Left ventricle myocardium inferior (tissue), 1 donor: ENCODE measurements at regions not wholly inside any gene's neighbourhood (a gene's known extent, or its start where the extent isn't known, plus 50 kb on each side); places are given as distances from the start of the nearest gene placed in this dataset.

Source experiments
- DNase-seq: peaks from one replicate; pipeline ENCODE4 v3.0.0-alpha.2; 2020
- H3K27ac ChIP-seq: fragments of 200-600 bp; replicated peaks from 2 replicates; pipeline ENCODE4 v1.8.0; 2021
- H3K27me3 ChIP-seq: fragments of 200-600 bp; 2 replicates; pipeline ENCODE4 v1.8.0; 2021; ENCODE audit warnings: low read depth
- H3K36me3 ChIP-seq: fragments of 200-600 bp; 2 replicates; pipeline ENCODE4 v1.8.0; 2021
- H3K4me1 ChIP-seq: fragments of 200-600 bp; 2 replicates; pipeline ENCODE4 v1.8.0; 2021
- H3K4me3 ChIP-seq: fragments of 200-600 bp; 2 replicates; pipeline ENCODE4 v1.8.0; 2021; ENCODE audit warnings: mild to moderate bottlenecking, moderate library complexity
- H3K9me3 ChIP-seq: fragments of 200-600 bp; replicated peaks from 2 replicates; pipeline ENCODE4 v1.8.0; 2021
- intact Hi-C: fragments of 100-400 bp; cut with micrococcal nuclease; formaldehyde crosslinking; loops from one replicate; pipeline ENCODE4 v1.11.0; 2022
- TF ChIP-seq, protein P1 (sequence below): fragments of 200-600 bp; IDR thresholded peaks from 2 replicates; pipeline ENCODE4 v1.8.0; 2021; ENCODE audit warnings: antibody characterized with exemption, mild to moderate bottlenecking, borderline replicate concordance
- donor health status: DM: no; HTN: yes; CAD: no; lungs with severe emphysema.

DNA sequence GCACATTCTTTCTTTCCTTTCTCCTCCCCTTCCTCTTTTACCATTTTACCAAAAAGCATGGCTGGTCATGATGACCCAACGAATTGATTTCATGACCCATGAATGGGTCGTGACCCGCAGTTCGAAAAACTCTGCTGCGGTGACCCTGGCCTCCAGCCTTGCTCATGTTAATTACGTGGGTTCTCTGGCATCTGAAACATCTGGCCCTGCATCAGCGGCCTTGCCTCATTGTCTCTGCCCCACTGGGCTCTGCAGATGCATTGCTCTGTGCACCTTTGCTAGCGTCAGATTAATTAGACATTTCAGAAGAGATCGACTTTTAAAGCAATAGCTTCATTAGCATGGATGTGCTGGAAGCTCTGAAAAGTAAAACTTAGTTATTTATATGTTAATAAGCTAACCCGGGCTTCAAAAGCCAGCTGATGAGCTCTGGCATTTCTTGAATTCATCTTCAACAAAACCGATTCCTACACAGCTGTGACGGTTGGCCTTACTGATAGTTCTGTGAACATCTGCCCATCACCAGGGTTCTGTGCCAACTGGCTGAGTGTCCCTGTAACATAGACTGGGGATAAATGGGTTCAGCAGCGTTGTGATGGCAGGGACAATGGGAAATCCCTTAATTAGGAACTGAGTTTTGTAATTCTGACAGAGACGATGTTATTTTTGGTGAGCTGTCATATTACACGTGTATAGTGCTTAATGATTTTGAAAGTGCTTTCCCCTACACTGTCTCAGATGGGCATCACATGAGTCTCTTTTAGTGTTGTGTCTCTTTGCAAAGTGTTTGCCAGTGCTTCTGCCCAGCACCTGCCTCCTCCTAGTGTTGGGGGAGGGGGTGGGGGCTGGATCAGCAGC, 225.9 kb upstream of the EEF2KMT start:
- H3K4me3 ChIP-seq: no peak overlapping the region
- H3K9me3 ChIP-seq: peaks cover 29% of the 10 kb centered on the region
- H3K27me3 ChIP-seq: peaks cover 6% of the 10 kb centered on the region
- H3K27ac ChIP-seq: no peak overlapping the region
- TF ChIP-seq, protein P1, sequence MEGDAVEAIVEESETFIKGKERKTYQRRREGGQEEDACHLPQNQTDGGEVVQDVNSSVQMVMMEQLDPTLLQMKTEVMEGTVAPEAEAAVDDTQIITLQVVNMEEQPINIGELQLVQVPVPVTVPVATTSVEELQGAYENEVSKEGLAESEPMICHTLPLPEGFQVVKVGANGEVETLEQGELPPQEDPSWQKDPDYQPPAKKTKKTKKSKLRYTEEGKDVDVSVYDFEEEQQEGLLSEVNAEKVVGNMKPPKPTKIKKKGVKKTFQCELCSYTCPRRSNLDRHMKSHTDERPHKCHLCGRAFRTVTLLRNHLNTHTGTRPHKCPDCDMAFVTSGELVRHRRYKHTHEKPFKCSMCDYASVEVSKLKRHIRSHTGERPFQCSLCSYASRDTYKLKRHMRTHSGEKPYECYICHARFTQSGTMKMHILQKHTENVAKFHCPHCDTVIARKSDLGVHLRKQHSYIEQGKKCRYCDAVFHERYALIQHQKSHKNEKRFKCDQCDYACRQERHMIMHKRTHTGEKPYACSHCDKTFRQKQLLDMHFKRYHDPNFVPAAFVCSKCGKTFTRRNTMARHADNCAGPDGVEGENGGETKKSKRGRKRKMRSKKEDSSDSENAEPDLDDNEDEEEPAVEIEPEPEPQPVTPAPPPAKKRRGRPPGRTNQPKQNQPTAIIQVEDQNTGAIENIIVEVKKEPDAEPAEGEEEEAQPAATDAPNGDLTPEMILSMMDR: no peak
- no peak for DNase-seq
- intact Hi-C loops: no loop called here
- H3K36me3 ChIP-seq: no peaks in the 10 kb centered on the region
- no peaks in the 10 kb centered on the region for H3K4me1 ChIP-seq

DNA sequence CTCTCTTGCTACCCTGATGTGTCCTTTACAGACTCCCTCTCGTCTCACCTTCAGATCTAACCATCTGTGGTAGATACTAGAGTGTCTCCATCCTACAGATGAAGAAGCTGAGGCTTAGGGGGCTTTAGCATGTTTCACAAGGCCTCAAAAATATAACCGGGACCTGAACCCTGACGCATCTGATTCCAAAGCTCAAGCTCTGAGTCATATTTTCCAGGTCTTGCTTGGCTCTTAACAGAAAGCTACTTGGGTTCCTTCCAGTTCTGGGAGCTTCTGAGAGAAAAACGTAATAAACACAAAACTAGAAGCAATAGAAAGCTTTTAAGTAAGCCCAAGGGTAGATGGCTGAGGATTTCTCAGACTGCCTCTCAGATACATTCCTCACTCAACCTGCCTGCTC, 224.3 kb upstream of the EEF2KMT start:
- no peak for DNase-seq
- no peaks in the 10 kb centered on the region for H3K36me3 ChIP-seq
- no peak overlapping the region for H3K4me3 ChIP-seq
- TF ChIP-seq, protein P1: no peak
- peaks cover 29% of the 10 kb centered on the region for H3K9me3 ChIP-seq
- no peak overlapping the region for H3K27ac ChIP-seq
- peaks cover 6% of the 10 kb centered on the region for H3K27me3 ChIP-seq
- intact Hi-C loops: no loop called here
- no peaks in the 10 kb centered on the region for H3K4me1 ChIP-seq

DNA sequence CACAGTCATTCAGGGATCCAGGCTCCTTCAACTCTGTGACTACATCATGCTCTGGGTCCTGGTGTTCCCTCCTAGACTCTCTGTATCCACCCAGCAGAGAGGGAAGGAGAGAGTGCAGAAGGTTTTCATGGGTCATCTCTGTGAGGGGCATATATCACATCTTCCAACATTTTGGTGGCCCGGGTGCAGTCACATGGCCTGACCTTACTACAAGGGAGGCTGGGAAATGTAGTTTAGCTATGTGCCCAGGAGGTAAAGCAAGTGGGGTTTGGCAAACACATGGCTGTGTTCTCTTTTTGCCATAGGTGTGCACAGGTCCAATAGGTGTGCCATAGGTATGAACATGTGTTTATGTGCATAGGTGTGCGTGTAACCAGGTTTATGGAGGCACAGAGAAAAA, 222.2 kb upstream of the EEF2KMT start:
- no peak overlapping the region for H3K27ac ChIP-seq
- peaks cover 6% of the 10 kb centered on the region for H3K27me3 ChIP-seq
- no peak overlapping the region for H3K4me3 ChIP-seq
- H3K4me1 ChIP-seq: no peaks in the 10 kb centered on the region
- no peaks in the 10 kb centered on the region for H3K36me3 ChIP-seq
- peaks cover 10% of the 10 kb centered on the region for H3K9me3 ChIP-seq
- no peak for DNase-seq
- TF ChIP-seq, protein P1: no peak
- intact Hi-C loops: no loop called here

DNA sequence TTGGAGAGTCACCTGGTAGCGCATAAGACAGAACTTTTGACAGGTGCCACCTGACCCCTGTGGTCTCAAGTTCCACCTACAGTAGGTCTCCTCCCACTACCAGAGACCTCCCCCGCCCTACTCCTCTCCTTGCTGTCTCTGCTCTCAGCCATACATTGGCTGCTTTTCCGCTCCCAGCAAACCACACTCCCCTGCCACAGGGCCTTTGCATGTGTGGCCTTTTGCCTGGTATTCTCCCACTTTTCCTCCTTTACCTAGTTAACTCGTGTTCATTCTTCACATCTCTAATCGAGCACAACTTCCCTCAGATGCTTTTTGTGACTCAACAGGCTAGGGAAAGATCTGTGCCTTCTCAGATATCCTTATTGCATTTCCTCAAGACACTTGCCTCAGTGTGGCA, 218.3 kb upstream of the EEF2KMT start:
- intact Hi-C loops: no loop called here
- DNase-seq: no peak
- H3K36me3 ChIP-seq: no peaks in the 10 kb centered on the region

DNA sequence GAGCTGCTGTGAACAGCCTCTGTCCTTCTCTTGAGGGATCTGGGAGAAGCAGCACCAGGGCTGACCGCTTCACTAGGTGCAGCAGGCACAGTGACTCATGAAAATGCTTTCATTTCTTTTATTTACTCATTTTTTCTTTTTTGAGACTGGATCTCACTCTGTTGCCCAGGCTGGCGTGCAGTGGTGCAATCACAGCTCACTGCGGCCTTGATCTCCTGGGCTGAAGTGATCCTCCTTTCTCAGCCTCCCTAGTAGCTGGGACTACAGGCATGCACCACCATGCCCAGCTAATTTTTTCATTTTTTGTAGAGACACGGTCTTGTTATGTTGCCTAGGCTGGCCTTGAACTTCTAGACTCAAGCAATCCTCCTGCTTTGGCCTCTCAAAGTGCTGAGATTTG, 216.8 kb upstream of the EEF2KMT start:
- H3K4me3 ChIP-seq: no peak overlapping the region
- no peaks in the 10 kb centered on the region for H3K36me3 ChIP-seq
- no peaks in the 10 kb centered on the region for H3K4me1 ChIP-seq
- H3K27ac ChIP-seq: no peak overlapping the region
- intact Hi-C loops: no loop called here
- H3K27me3 ChIP-seq: peaks cover 3% of the 10 kb centered on the region
- TF ChIP-seq, protein P1: no peak
- DNase-seq: no peak
- H3K9me3 ChIP-seq: peaks cover 10% of the 10 kb centered on the region

More for the DNA sequence above, 218.3 kb upstream of the EEF2KMT start:
- Histone ChIP-seq H3K27me3 (peaks cover 3% of the 10 kb centered on the region), H3K4me1 (no peaks in the 10 kb centered on the region), H3K9me3 (peaks cover 17% of the 10 kb centered on the region), H3K27ac (no peak overlapping the region), H3K4me3 (no peak overlapping the region)
- TF ChIP-seq, protein P1: no peak
